ENCODE measurements at regions not wholly inside any gene's neighbourhood (a gene's known extent, or its start where the extent isn't known, plus 50 kb on each side); places are given as distances from the start of the nearest gene placed in this dataset.

DNA sequence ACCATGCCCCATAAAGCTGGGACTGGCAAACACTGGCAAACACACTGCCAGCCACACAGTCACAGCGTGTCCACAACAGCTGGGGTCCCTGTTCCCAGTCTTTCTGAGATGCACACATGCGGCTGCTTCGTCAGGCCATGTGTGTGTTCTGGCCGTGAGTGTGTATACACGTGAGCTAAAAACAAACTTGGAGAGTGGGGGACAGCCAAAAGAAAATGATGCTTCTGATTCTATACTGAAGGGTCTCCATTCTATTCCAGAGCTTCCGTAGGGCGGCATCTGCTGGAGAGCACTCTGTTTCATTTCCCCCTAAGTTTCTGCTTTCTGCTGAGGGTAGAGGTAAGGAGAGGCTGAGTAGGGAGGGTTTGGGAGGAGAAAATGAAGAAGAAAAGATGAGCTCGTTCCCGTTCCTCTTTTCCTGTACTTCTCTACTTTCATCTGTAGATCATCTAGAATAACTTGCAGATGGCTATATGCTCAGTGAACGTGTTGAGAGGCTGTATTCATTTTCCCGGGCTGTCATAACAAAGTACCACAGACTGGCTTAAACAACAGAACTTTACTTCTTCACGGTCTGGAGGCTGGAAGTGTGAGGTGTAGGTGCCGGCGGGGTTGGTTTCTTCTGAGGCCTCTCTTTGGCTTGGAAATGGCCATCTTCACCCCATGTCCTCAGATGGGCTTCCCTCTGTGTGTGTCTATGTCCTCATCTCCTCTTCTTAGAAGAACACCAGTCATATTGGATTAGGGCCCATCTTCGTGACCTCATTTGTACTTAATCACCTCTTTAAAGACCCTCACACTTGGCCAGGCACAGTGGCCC is 151.6 kb downstream of the TOMM20 start:
- TF ChIP-seq, protein P1, sequence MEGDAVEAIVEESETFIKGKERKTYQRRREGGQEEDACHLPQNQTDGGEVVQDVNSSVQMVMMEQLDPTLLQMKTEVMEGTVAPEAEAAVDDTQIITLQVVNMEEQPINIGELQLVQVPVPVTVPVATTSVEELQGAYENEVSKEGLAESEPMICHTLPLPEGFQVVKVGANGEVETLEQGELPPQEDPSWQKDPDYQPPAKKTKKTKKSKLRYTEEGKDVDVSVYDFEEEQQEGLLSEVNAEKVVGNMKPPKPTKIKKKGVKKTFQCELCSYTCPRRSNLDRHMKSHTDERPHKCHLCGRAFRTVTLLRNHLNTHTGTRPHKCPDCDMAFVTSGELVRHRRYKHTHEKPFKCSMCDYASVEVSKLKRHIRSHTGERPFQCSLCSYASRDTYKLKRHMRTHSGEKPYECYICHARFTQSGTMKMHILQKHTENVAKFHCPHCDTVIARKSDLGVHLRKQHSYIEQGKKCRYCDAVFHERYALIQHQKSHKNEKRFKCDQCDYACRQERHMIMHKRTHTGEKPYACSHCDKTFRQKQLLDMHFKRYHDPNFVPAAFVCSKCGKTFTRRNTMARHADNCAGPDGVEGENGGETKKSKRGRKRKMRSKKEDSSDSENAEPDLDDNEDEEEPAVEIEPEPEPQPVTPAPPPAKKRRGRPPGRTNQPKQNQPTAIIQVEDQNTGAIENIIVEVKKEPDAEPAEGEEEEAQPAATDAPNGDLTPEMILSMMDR (conservative IDR thresholded peaks at IDR 0.05; ENCODE audit: low read length) = peak; percentile 43
- no peak for TF ChIP-seq EZH2phosphoT487 (IDR thresholded peaks at IDR 0.05; ENCODE audit: borderline replicate concordance, low read depth, low read length)

All from OCI-LY7 (cell line).